Sigmoid colon (tissue), 6 donors: ENCODE measurements at regions not wholly inside any gene's neighbourhood (a gene's known extent, or its start where the extent isn't known, plus 50 kb on each side); places are given as distances from the start of the nearest gene placed in this dataset.

ENCODE experiments used
- DNase-seq: peaks from one replicate; pipeline ENCODE4 v3.0.0-alpha.2; 2019
- H3K27ac ChIP-seq, 4 donors: fragments of 200-600 bp; sonication (generic); one replicate each; pipeline ENCODE4 v1.5.1; 2016 to 2019; ENCODE audit warnings: mild to moderate bottlenecking in 1 of 4
- H3K27me3 ChIP-seq, 3 donors: fragments of 200-600 bp; sonication (generic); one replicate each; pipeline ENCODE4 v1.5.1; 2019; ENCODE audit warnings: mild to moderate bottlenecking in 1 of 3
- H3K36me3 ChIP-seq, 4 donors: fragments of 200-600 bp; sonication (generic); one replicate each; pipeline ENCODE4 v1.5.1; 2016 to 2019
- H3K4me1 ChIP-seq, 4 donors: fragments of 200-600 bp; sonication (generic); one replicate each; pipeline ENCODE4 v1.5.1; 2017 to 2019
- H3K4me3 ChIP-seq, 4 donors: fragments of 200-600 bp; sonication (generic); one replicate each; pipeline ENCODE4 v1.5.1; 2017 to 2019; ENCODE audit warnings: mild to moderate bottlenecking in 2 of 4, moderate library complexity in 1 of 4
- H3K9me3 ChIP-seq, 4 donors: fragments of 200-600 bp in 3 of 4; sonication (generic) in 3 of 4; one replicate each; pipeline versions ENCODE4 v1.5.1 to v1.6.1; 2013 to 2019
- CTCF ChIP-seq, 4 experiments: fragments of 450-650 bp in 3 of 4; fragments of 200-600 bp in 1 of 4; IDR thresholded peaks; one replicate each; pipeline ENCODE4 v1.5.1; 2016 to 2019; ENCODE audit warnings: antibody characterized with exemption in 4 of 4, mild to moderate bottlenecking in 3 of 4, moderate library complexity in 2 of 4
- EP300 ChIP-seq, 4 donors: sonication (generic); formaldehyde crosslinking; IDR thresholded peaks; one replicate each; pipeline ENCODE4 v1.6.1; 2017; ENCODE audit warnings: antibody characterized with exemption in 4 of 4
- POLR2A ChIP-seq, 2 donors: fragments of 450-650 bp; IDR thresholded peaks; one replicate each; pipeline ENCODE4 v1.6.1; 2016; ENCODE audit warnings: antibody characterized with exemption in 2 of 2, mild to moderate bottlenecking in 2 of 2, moderate library complexity in 2 of 2
- POLR2AphosphoS5 ChIP-seq, 4 donors: sonication (generic); formaldehyde crosslinking; IDR thresholded peaks; one replicate each; pipeline ENCODE4 v1.6.1; 2017; ENCODE audit warnings: antibody characterized with exemption in 4 of 4
- WGBS, 2 donors: extraction: QIAGEN DNeasy Blood & Tissue Kit; methylation state at CpG; one replicate each; pipeline ENCODE4 v1.1.7; 2013; 5-methylcytosine and 5-hydroxymethylcytosine counted together
- intact Hi-C: fragments of 100-400 bp; cut with DNase I; formaldehyde crosslinking; loops from one replicate; pipeline ENCODE4 v1.15.1; 2023
- donor health status: healthy with polysubstance abuse.
- donor health status: healthy.

- no peak overlapping the region for H3K4me3 ChIP-seq
- H3K4me1 ChIP-seq, result no peaks in the 10 kb centered on the region
- no peaks in the 10 kb centered on the region for H3K36me3 ChIP-seq
- no peak for TF ChIP-seq POLR2A (IDR thresholded peaks at IDR 0.05)
- no peak for TF ChIP-seq EP300 (IDR thresholded peaks at IDR 0.05)
- TF ChIP-seq POLR2AphosphoS5 (IDR thresholded peaks at IDR 0.05), result no peak
- no peak for TF ChIP-seq CTCF (IDR thresholded peaks at IDR 0.05)
- H3K9me3 ChIP-seq, result no peaks in the 10 kb centered on the region
- 48 to 59% methylated on average over 1 of the region's 1 CpG for WGBS, 2 donors
- no peaks in the 10 kb centered on the region for H3K27me3 ChIP-seq
- intact Hi-C loops, result no loop called here
- no peak overlapping the region for H3K27ac ChIP-seq
- DNase-seq, result no peak
Measured at GRCh38 chr3:84008623-84009022, 950.2 kb upstream of the CADM2 start.

- DNase-seq, result no peak
- no peaks in the 10 kb centered on the region for H3K36me3 ChIP-seq
- H3K4me1 ChIP-seq, result no peaks in the 10 kb centered on the region
- H3K27me3 ChIP-seq, result no peaks in the 10 kb centered on the region
- no peak overlapping the region for H3K27ac ChIP-seq
- H3K4me3 ChIP-seq, result no peak overlapping the region
- intact Hi-C loops, result no loop called here
- peaks cover 0 to 8% (median 0%) of the 10 kb centered on the region in 4 donors for H3K9me3 ChIP-seq
- WGBS, 2 donors, result 82 to 91% methylated on average over 4 of the region's 4 CpGs
- TF ChIP-seq POLR2AphosphoS5 (IDR thresholded peaks at IDR 0.05) (no peak), CTCF (IDR thresholded peaks at IDR 0.05) (no peak), POLR2A (IDR thresholded peaks at IDR 0.05) (no peak), EP300 (IDR thresholded peaks at IDR 0.05) (no peak)
Measured at GRCh38 chr3:84023842-84024241, 934.9 kb upstream of the CADM2 start.

- no peaks in the 10 kb centered on the region for H3K27me3 ChIP-seq
- H3K36me3 ChIP-seq, result no peaks in the 10 kb centered on the region
- no peak for TF ChIP-seq EP300 (IDR thresholded peaks at IDR 0.05)
- TF ChIP-seq CTCF (IDR thresholded peaks at IDR 0.05), result no peak
- no peak for TF ChIP-seq POLR2AphosphoS5 (IDR thresholded peaks at IDR 0.05)
- TF ChIP-seq POLR2A (IDR thresholded peaks at IDR 0.05), result no peak
- 71 to 83% methylated on average over 3 of the region's 3 CpGs for WGBS, 2 donors
- no peak overlapping the region for H3K27ac ChIP-seq
- no peak overlapping the region for H3K4me3 ChIP-seq
- intact Hi-C loops, result no loop called here
- no peaks in the 10 kb centered on the region for H3K9me3 ChIP-seq
- no peak for DNase-seq
- H3K4me1 ChIP-seq, result no peaks in the 10 kb centered on the region
Measured at GRCh38 chr3:84039099-84039498, 919.7 kb upstream of the CADM2 start.

GRCh38 chr3:84042399-84043106 lies 916.2 kb upstream of the CADM2 start:
- no peak overlapping the region for H3K4me3 ChIP-seq
- H3K4me1 ChIP-seq, result no peaks in the 10 kb centered on the region
- TF ChIP-seq CTCF (IDR thresholded peaks at IDR 0.05) (no peak), EP300 (IDR thresholded peaks at IDR 0.05) (no peak), POLR2A (IDR thresholded peaks at IDR 0.05) (no peak), POLR2AphosphoS5 (IDR thresholded peaks at IDR 0.05) (no peak)
- H3K9me3 ChIP-seq, result no peaks in the 10 kb centered on the region
- H3K27ac ChIP-seq, result no peak overlapping the region
- 57 to 76% methylated on average over 3 of the region's 3 CpGs for WGBS, 2 donors
- no peaks in the 10 kb centered on the region for H3K27me3 ChIP-seq
- H3K36me3 ChIP-seq, result no peaks in the 10 kb centered on the region
- DNase-seq, result no peak
- intact Hi-C loops, result no loop called here

- Histone ChIP-seq H3K36me3 (no peaks in the 10 kb centered on the region), H3K4me3 (no peak overlapping the region), H3K27ac (no peak overlapping the region), H3K9me3 (no peaks in the 10 kb centered on the region), H3K27me3 (no peaks in the 10 kb centered on the region), H3K4me1 (no peaks in the 10 kb centered on the region)
- intact Hi-C loops, result no loop called here
- TF ChIP-seq POLR2AphosphoS5 (IDR thresholded peaks at IDR 0.05) (no peak), EP300 (IDR thresholded peaks at IDR 0.05) (no peak), POLR2A (IDR thresholded peaks at IDR 0.05) (no peak), CTCF (IDR thresholded peaks at IDR 0.05) (no peak)
- no peak for DNase-seq
- 84 to 89% methylated on average over 1 of the region's 1 CpG for WGBS, 2 donors
Measured at GRCh38 chr3:84066915-84067314, 891.9 kb upstream of the CADM2 start.
